HEK293 (cell line): ENCODE measurements at regions not wholly inside any gene's neighbourhood (a gene's known extent, or its start where the extent isn't known, plus 50 kb on each side); places are given as distances from the start of the nearest gene placed in this dataset.

Source experiments
- CTCF ChIA-PET: fragments of 350-600 bp; formaldehyde crosslinking; extraction: SDS; loops from one replicate; lab custom pipeline; 2021; ENCODE audit warnings: antibody characterized with exemption; lab: Yijun Ruan, JAX
- POLR2A ChIA-PET: fragments of 300-600 bp; formaldehyde crosslinking; extraction: SDS; loops from one replicate; lab custom pipeline; 2020; ENCODE audit warnings: antibody characterized with exemption, inconsistent platforms; lab: Yijun Ruan, JAX
- H3K27ac ChIP-seq: fragments of 200-500 bp; sonication (Bioruptor generic); 2 replicates; pipeline ENCODE4 v1.5.1; 2014; ENCODE audit warnings: low read depth, low read length, control low read depth, inconsistent platforms; ENCODE audit errors: extremely low read depth
- H3K36me3 ChIP-seq, 2 experiments: fragments of 200-500 bp in 1 of 2; sonication (Bioruptor generic) in 1 of 2; 1 replicate in 1 of 2; 2 replicates in 1 of 2; pipeline ENCODE4 v1.5.1; 2014 to 2017; ENCODE audit warnings: inconsistent platforms in 2 of 2, low read length in 2 of 2; ENCODE audit not compliant: control insufficient read depth in 2 of 2, insufficient read depth in 1 of 2
- H3K4me1 ChIP-seq: fragments of 200-500 bp; sonication (Bioruptor generic); 2 replicates; pipeline ENCODE4 v1.5.1; 2014; ENCODE audit warnings: mild to moderate bottlenecking, low read length, inconsistent platforms; ENCODE audit not compliant: control insufficient read depth, insufficient read depth
- H3K4me3 ChIP-seq: 2 replicates; pipeline ENCODE4 v1.5.1; 2011; ENCODE audit warnings: low read depth, mild to moderate bottlenecking, control low read depth, low read length, moderate library complexity
- H3K9me3 ChIP-seq: fragments of 200-500 bp; sonication (Bioruptor generic); 2 replicates; pipeline ENCODE4 v1.5.1; 2014; ENCODE audit warnings: low read depth, low read length, inconsistent platforms; ENCODE audit not compliant: control insufficient read depth, insufficient read depth
- BCL11A ChIP-seq: fragments of 450-650 bp; formaldehyde crosslinking; IDR thresholded peaks from 2 replicates; pipeline ENCODE4 v1.5.1; 2016; ENCODE audit warnings: low read depth, missing biosample characterization, missing genetic modification characterization
- GLIS2 ChIP-seq: fragments of 450-650 bp; formaldehyde crosslinking; IDR thresholded peaks from 2 replicates; pipeline ENCODE4 v1.5.1; 2016; ENCODE audit warnings: missing biosample characterization, missing genetic modification characterization
- KLF7 ChIP-seq: fragments of 450-650 bp; formaldehyde crosslinking; IDR thresholded peaks from 2 replicates; pipeline ENCODE4 v1.5.1; 2016; ENCODE audit warnings: missing biosample characterization, missing genetic modification characterization, borderline replicate concordance
- OSR2 ChIP-seq: fragments of 450-650 bp; formaldehyde crosslinking; IDR thresholded peaks from 2 replicates; pipeline ENCODE4 v1.5.1; 2016; ENCODE audit warnings: missing biosample characterization, missing genetic modification characterization
- PRDM1 ChIP-seq: fragments of 450-650 bp; formaldehyde crosslinking; IDR thresholded peaks from 2 replicates; pipeline ENCODE4; 2016; ENCODE audit warnings: missing biosample characterization, missing genetic modification characterization
- REPIN1 ChIP-seq: fragments of 450-650 bp; formaldehyde crosslinking; IDR thresholded peaks from 2 replicates; pipeline ENCODE4 v1.5.1; 2017; ENCODE audit warnings: missing biosample characterization, missing genetic modification characterization, low read depth
- SCRT1 ChIP-seq: fragments of 450-650 bp; formaldehyde crosslinking; IDR thresholded peaks from 2 replicates; pipeline ENCODE4 v1.5.1; 2016; ENCODE audit warnings: missing biosample characterization, missing genetic modification characterization, borderline replicate concordance
- SP2 ChIP-seq: fragments of 450-650 bp; formaldehyde crosslinking; IDR thresholded peaks from 2 replicates; pipeline ENCODE4 v1.5.1; 2016; ENCODE audit warnings: missing biosample characterization, missing genetic modification characterization
- ZNF146 ChIP-seq: fragments of 450-650 bp; formaldehyde crosslinking; IDR thresholded peaks from 2 replicates; pipeline ENCODE4 v1.5.1; 2016; ENCODE audit warnings: missing biosample characterization, missing genetic modification characterization
- ZNF221 ChIP-seq: fragments of 450-650 bp; formaldehyde crosslinking; IDR thresholded peaks from 2 replicates; pipeline ENCODE4 v1.5.1; 2017; ENCODE audit warnings: missing biosample characterization, missing genetic modification characterization, borderline replicate concordance
- ZNF513 ChIP-seq: fragments of 450-650 bp; IDR thresholded peaks from 2 replicates; pipeline ENCODE4 v1.5.1; 2018; ENCODE audit warnings: missing biosample characterization, missing genetic modification characterization
- ZNF529 ChIP-seq: fragments of 450-650 bp; formaldehyde crosslinking; IDR thresholded peaks from 2 replicates; pipeline ENCODE4 v1.5.1; 2017; ENCODE audit warnings: missing genetic modification characterization, missing biosample characterization; ENCODE audit not compliant: insufficient replicate concordance
- ZNF626 ChIP-seq: fragments of 450-650 bp; sonication (Bioruptor Pico); formaldehyde crosslinking; IDR thresholded peaks from 2 replicates; pipeline ENCODE4 v1.5.1; 2018; ENCODE audit warnings: missing biosample characterization, missing genetic modification characterization, inconsistent platforms
- ZNF645 ChIP-seq: fragments of 450-650 bp; formaldehyde crosslinking; IDR thresholded peaks from 2 replicates; pipeline ENCODE4; 2016; ENCODE audit warnings: missing biosample characterization, missing genetic modification characterization
- ZNF677 ChIP-seq: fragments of 450-650 bp; IDR thresholded peaks from 2 replicates; pipeline ENCODE4 v1.5.0; 2018; ENCODE audit warnings: missing biosample characterization, mild to moderate bottlenecking, missing genetic modification characterization, moderate library complexity
- ZNF777 ChIP-seq: fragments of 450-650 bp; formaldehyde crosslinking; IDR thresholded peaks from 2 replicates; pipeline ENCODE4 v1.5.1; 2017; ENCODE audit warnings: missing biosample characterization, missing genetic modification characterization, borderline replicate concordance
- ZSCAN4 ChIP-seq: fragments of 450-650 bp; formaldehyde crosslinking; IDR thresholded peaks from 2 replicates; pipeline ENCODE4 v1.5.1; 2017; ENCODE audit warnings: missing biosample characterization, missing genetic modification characterization
- TF ChIP-seq, protein P1 (sequence below): fragments of 450-650 bp; formaldehyde crosslinking; IDR thresholded peaks from 2 replicates; pipeline ENCODE4 v1.5.1; 2016; ENCODE audit warnings: missing biosample characterization, missing genetic modification characterization, low read depth
- TF ChIP-seq, protein P2 (sequence below): fragments of 450-650 bp; IDR thresholded peaks from 2 replicates; pipeline ENCODE4 v1.5.1; 2018; ENCODE audit warnings: missing biosample characterization, mild to moderate bottlenecking, missing genetic modification characterization

GRCh38 chr15:91620229-91620628, 233.3 kb upstream of the SLCO3A1 start (continued):
- TF ChIP-seq SP2 (tag by site-specific recombination): no peak
- TF ChIP-seq ZNF645 (tag by site-specific recombination): no peak
- TF ChIP-seq SCRT1: no peak
- no peak for TF ChIP-seq GLIS2 (tag by site-specific recombination)

- ChIA-PET CTCF (no interaction called here), POLR2A (no interaction called here)
- TF ChIP-seq ZNF626 (tag by site-specific recombination): no peak
- no peak for TF ChIP-seq ZNF777
- Histone ChIP-seq H3K4me3 (no peak overlapping the region), H3K27ac (no peak overlapping the region), H3K36me3 (no peaks in the 10 kb centered on the region), H3K9me3 (no peaks in the 10 kb centered on the region), H3K4me1 (no peaks in the 10 kb centered on the region)
Measured at GRCh38 chr15:91622235-91622634, 231.3 kb upstream of the SLCO3A1 start.

GRCh38 chr15:91622711-91623342, 230.7 kb upstream of the SLCO3A1 start:
- POLR2A ChIA-PET: no interaction called here
- Histone ChIP-seq H3K36me3 (no peaks in the 10 kb centered on the region), H3K9me3 (no peaks in the 10 kb centered on the region), H3K4me1 (no peaks in the 10 kb centered on the region), H3K4me3 (no peak overlapping the region), H3K27ac (no peak overlapping the region)
- CTCF ChIA-PET: interaction anchor here (0.5 kb wide), 1 partner anchor 158 kb away, joined by 5 read pairs; no protein-coding TSS in a partner anchor
- TF ChIP-seq ZNF529 (tag by site-specific recombination): no peak
- TF ChIP-seq ZNF513: no peak
- no peak for TF ChIP-seq PRDM1 (tag by site-specific recombination)
- TF ChIP-seq KLF7 (tag by site-specific recombination): no peak
- no peak for TF ChIP-seq ZSCAN4 (tag by site-specific recombination)
- TF ChIP-seq ZNF221 (tag by site-specific recombination): no peak
- TF ChIP-seq, protein P1, sequence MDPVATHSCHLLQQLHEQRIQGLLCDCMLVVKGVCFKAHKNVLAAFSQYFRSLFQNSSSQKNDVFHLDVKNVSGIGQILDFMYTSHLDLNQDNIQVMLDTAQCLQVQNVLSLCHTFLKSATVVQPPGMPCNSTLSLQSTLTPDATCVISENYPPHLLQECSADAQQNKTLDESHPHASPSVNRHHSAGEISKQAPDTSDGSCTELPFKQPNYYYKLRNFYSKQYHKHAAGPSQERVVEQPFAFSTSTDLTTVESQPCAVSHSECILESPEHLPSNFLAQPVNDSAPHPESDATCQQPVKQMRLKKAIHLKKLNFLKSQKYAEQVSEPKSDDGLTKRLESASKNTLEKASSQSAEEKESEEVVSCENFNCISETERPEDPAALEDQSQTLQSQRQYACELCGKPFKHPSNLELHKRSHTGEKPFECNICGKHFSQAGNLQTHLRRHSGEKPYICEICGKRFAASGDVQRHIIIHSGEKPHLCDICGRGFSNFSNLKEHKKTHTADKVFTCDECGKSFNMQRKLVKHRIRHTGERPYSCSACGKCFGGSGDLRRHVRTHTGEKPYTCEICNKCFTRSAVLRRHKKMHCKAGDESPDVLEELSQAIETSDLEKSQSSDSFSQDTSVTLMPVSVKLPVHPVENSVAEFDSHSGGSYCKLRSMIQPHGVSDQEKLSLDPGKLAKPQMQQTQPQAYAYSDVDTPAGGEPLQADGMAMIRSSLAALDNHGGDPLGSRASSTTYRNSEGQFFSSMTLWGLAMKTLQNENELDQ (tag by site-specific recombination): no peak
- TF ChIP-seq, protein P2, sequence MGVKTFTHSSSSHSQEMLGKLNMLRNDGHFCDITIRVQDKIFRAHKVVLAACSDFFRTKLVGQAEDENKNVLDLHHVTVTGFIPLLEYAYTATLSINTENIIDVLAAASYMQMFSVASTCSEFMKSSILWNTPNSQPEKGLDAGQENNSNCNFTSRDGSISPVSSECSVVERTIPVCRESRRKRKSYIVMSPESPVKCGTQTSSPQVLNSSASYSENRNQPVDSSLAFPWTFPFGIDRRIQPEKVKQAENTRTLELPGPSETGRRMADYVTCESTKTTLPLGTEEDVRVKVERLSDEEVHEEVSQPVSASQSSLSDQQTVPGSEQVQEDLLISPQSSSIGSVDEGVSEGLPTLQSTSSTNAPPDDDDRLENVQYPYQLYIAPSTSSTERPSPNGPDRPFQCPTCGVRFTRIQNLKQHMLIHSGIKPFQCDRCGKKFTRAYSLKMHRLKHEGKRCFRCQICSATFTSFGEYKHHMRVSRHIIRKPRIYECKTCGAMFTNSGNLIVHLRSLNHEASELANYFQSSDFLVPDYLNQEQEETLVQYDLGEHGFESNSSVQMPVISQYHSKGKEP (tag by site-specific recombination): no peak
- no peak for TF ChIP-seq BCL11A (tag by site-specific recombination)
- no peak for TF ChIP-seq OSR2 (tag by site-specific recombination)
- no peak for TF ChIP-seq REPIN1 (tag by site-specific recombination)
- TF ChIP-seq ZNF146 (tag by site-specific recombination): no peak
- no peak for TF ChIP-seq ZNF677 (tag by site-specific recombination)
